ENCODE measurements at regions not wholly inside any gene's neighbourhood (a gene's known extent, or its start where the extent isn't known, plus 50 kb on each side); places are given as distances from the start of the nearest gene placed in this dataset.
"Not testable (repeated sequence)": the region's sequence is repeated elsewhere in the genome, so short reads cannot be mapped to it uniquely, and the experiment has no call there.

DNA sequence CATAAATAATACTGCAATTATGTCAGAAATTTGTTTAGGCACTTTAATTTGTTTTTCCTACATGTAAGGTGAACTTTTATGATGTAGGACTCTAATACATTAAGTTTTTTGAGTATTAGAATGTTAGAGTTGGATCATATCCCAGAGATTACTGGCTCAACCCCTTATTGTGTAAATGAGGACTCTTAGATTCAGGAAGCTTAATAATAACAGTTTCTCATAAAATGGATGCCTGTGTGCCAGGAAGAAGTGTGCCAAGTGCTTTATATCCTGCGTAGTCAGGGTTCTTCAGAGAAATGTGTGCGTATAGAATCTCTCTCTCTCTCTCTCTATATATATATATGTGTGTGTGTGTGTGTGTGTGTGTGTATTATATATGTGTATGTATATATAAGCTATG is 388.5 kb downstream of the CAAP1 start:
- no peak for DNase-seq (ENCODE audit: low read depth in 1 of 2, low spot score in 1 of 2)
- no peak for TF ChIP-seq SPI1 (IDR thresholded peaks at IDR 0.05; ENCODE audit: borderline replicate concordance, low read depth)
- TF ChIP-seq CTCF (IDR thresholded peaks at IDR 0.05; ENCODE audit: insufficient read depth, low read length) = no peak
- no peak for TF ChIP-seq GABPA (IDR thresholded peaks at IDR 0.05; ENCODE audit: low read depth)
- no peak for TF ChIP-seq POLR2AphosphoS5 (IDR thresholded peaks at IDR 0.05; ENCODE audit: low read depth)
- TF ChIP-seq, protein P1, sequence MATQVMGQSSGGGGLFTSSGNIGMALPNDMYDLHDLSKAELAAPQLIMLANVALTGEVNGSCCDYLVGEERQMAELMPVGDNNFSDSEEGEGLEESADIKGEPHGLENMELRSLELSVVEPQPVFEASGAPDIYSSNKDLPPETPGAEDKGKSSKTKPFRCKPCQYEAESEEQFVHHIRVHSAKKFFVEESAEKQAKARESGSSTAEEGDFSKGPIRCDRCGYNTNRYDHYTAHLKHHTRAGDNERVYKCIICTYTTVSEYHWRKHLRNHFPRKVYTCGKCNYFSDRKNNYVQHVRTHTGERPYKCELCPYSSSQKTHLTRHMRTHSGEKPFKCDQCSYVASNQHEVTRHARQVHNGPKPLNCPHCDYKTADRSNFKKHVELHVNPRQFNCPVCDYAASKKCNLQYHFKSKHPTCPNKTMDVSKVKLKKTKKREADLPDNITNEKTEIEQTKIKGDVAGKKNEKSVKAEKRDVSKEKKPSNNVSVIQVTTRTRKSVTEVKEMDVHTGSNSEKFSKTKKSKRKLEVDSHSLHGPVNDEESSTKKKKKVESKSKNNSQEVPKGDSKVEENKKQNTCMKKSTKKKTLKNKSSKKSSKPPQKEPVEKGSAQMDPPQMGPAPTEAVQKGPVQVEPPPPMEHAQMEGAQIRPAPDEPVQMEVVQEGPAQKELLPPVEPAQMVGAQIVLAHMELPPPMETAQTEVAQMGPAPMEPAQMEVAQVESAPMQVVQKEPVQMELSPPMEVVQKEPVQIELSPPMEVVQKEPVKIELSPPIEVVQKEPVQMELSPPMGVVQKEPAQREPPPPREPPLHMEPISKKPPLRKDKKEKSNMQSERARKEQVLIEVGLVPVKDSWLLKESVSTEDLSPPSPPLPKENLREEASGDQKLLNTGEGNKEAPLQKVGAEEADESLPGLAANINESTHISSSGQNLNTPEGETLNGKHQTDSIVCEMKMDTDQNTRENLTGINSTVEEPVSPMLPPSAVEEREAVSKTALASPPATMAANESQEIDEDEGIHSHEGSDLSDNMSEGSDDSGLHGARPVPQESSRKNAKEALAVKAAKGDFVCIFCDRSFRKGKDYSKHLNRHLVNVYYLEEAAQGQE (IDR thresholded peaks at IDR 0.05; ENCODE audit: insufficient replicate concordance, low read depth) = no peak

DNA sequence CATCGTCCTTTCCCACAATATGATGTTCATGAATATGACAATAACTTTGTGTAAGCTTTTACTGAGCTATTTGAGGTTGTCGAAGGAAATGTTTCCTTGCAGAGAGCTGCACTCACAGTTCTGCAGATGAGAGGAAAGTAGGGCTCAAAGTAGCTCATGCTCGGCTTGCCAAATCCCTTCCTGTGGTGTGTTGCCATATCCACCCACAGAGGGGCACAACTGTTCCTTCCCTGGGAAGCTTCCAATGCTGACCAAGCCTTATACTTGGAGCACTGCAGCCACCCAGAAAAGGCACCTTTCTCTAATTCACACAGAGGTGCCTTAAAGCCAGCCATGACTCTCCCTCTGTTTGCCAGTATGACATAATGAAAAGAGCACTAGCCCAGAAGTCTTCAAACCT is 390.3 kb downstream of the CAAP1 start:
- H3K4me3 ChIP-seq (replicated peaks; ENCODE audit: insufficient read depth, low read length) = no peak overlapping the region
- TF ChIP-seq CTCF (IDR thresholded peaks at IDR 0.05; ENCODE audit: insufficient read depth, low read length) = no peak
- no peak for TF ChIP-seq SPI1 (IDR thresholded peaks at IDR 0.05; ENCODE audit: borderline replicate concordance, low read depth)
- DNase-seq (ENCODE audit: low read depth in 1 of 2, low spot score in 1 of 2) = no peak
- no peak overlapping the region for H3K27ac ChIP-seq (replicated peaks)
- H3K27me3 ChIP-seq (ENCODE audit: insufficient read depth, poor library complexity, severe bottlenecking) = no peaks in the 10 kb centered on the region

More for the DNA sequence above, 388.5 kb downstream of the CAAP1 start:
- H3K27me3 ChIP-seq (ENCODE audit: insufficient read depth, poor library complexity, severe bottlenecking) = no peaks in the 10 kb centered on the region
- H3K27ac ChIP-seq (replicated peaks) = no peak overlapping the region
- H3K4me3 ChIP-seq (replicated peaks; ENCODE audit: insufficient read depth, low read length) = no peak overlapping the region

DNA sequence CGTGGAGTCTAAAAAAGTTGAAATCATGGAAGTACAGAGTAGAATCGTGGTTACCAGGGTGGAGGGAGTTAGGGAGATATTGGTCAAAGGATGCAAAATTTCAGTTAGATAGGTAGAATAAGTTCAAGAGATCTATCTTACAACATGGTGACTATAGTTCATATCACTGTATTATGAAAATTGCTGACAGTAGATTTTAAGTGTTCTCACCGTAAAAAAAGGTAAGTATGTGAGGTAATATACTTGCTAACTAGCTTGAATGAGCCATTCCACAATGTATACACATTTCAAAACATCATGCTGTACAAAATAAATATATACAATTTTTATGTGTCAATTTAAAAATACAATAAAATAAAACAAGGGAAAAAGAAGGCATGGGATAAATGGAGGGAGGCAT is 392.1 kb downstream of the CAAP1 start:
- no peak overlapping the region for H3K27ac ChIP-seq (replicated peaks)
- no peak for DNase-seq (ENCODE audit: low read depth in 1 of 2, low spot score in 1 of 2)
- TF ChIP-seq POLR2AphosphoS5 (IDR thresholded peaks at IDR 0.05; ENCODE audit: low read depth) (no peak), GABPA (IDR thresholded peaks at IDR 0.05; ENCODE audit: low read depth) (no peak), SPI1 (IDR thresholded peaks at IDR 0.05; ENCODE audit: borderline replicate concordance, low read depth) (no peak), CTCF (IDR thresholded peaks at IDR 0.05; ENCODE audit: insufficient read depth, low read length) (no peak)
- TF ChIP-seq, protein P1 (IDR thresholded peaks at IDR 0.05; ENCODE audit: insufficient replicate concordance, low read depth) = no peak

GRCh38 chr9:26492608-26493521 is 399.7 kb downstream of the CAAP1 start:
- not testable (repeated sequence) for H3K27ac ChIP-seq (replicated peaks); H3K4me3 ChIP-seq (replicated peaks; ENCODE audit: insufficient read depth, low read length); DNase-seq (ENCODE audit: low read depth in 1 of 2, low spot score in 1 of 2); H3K27me3 ChIP-seq (ENCODE audit: insufficient read depth, poor library complexity, severe bottlenecking)

More for the DNA sequence above, 392.1 kb downstream of the CAAP1 start:
- Histone ChIP-seq H3K4me3 (replicated peaks; ENCODE audit: insufficient read depth, low read length) (no peak overlapping the region), H3K27me3 (ENCODE audit: insufficient read depth, poor library complexity, severe bottlenecking) (no peaks in the 10 kb centered on the region)

GRCh38 chr9:26491922-26492607 is 400.5 kb downstream of the CAAP1 start:
- H3K27me3 ChIP-seq (ENCODE audit: insufficient read depth, poor library complexity, severe bottlenecking); H3K4me3 ChIP-seq (replicated peaks; ENCODE audit: insufficient read depth, low read length); DNase-seq (ENCODE audit: low read depth in 1 of 2, low spot score in 1 of 2); H3K27ac ChIP-seq (replicated peaks): not testable (repeated sequence)
